IMR-90 (cell line): ENCODE measurements at regions not wholly inside any gene's neighbourhood (a gene's known extent, or its start where the extent isn't known, plus 50 kb on each side); places are given as distances from the start of the nearest gene placed in this dataset.

Experiments used
- ATAC-seq: fragments of 200-7000 bp; cut with Tn5 transposase; 2 replicates; pipeline ENCODE4 v1.9.1; 2020; ENCODE audit warnings: low read depth, mild to moderate bottlenecking, moderate library complexity
- BruUV-seq: library from RNA; stranded (reverse); fragments of 400-500 nt; replicated peaks from 2 replicates; lab custom pipeline; 2021; lab: Mats Ljungman, UMichigan
- CTCF ChIA-PET: fragments of 300-600 bp; formaldehyde crosslinking; extraction: SDS; loops from one replicate; lab custom pipeline; 2021; ENCODE audit warnings: antibody characterized with exemption; lab: Yijun Ruan, JAX
- POLR2A ChIA-PET: fragments of 300-600 bp; sonication (Branson Sonifier 250); formaldehyde crosslinking; loops from one replicate; lab custom pipeline; 2022; ENCODE audit warnings: antibody characterized with exemption; ENCODE audit not compliant: unreplicated experiment; lab: Charles Lee
- DNase-seq: peaks from one replicate; pipeline ENCODE4 v3.0.0; 2013
- H2AFZ ChIP-seq: replicated peaks from 2 replicates; pipeline ENCODE3; 2013; ENCODE audit warnings: low read length, mild to moderate bottlenecking; ENCODE audit not compliant: poor library complexity
- H2AK5ac ChIP-seq: 2 replicates; pipeline ENCODE4 v1.6.1; 2013; ENCODE audit warnings: low read depth, low read length, inconsistent platforms
- H2AK9ac ChIP-seq: replicated peaks from 2 replicates; pipeline ENCODE3; 2013; ENCODE audit warnings: mild to moderate bottlenecking, low read depth, low read length, moderate library complexity; ENCODE audit not compliant: poor library complexity
- H2BK120ac ChIP-seq: 2 replicates; pipeline ENCODE4 v1.6.1; 2013; ENCODE audit warnings: low read depth, low read length, inconsistent platforms
- H2BK15ac ChIP-seq: 3 replicates; pipeline ENCODE4 v1.6.1; 2013; ENCODE audit warnings: low read depth, low read length, inconsistent platforms
- H2BK20ac ChIP-seq: 2 replicates; pipeline ENCODE4 v1.6.1; 2013; ENCODE audit warnings: low read depth, mild to moderate bottlenecking, inconsistent platforms, low read length, moderate library complexity
- H2BK5ac ChIP-seq: 2 replicates; pipeline ENCODE4 v1.6.1; 2013; ENCODE audit warnings: mild to moderate bottlenecking, low read depth, low read length, inconsistent platforms; ENCODE audit not compliant: poor library complexity, severe bottlenecking
- H3K14ac ChIP-seq: replicated peaks from 2 replicates; pipeline ENCODE4 v1.6.1; 2013; ENCODE audit warnings: low read depth, low read length, inconsistent platforms
- H3K18ac ChIP-seq: 2 replicates; pipeline ENCODE4 v1.6.1; 2013; ENCODE audit warnings: low read depth, low read length, control low read depth
- H3K23ac ChIP-seq: 2 replicates; pipeline ENCODE4 v1.6.1; 2013; ENCODE audit warnings: low read depth, low read length, inconsistent platforms
- H3K27ac ChIP-seq: 2 replicates; pipeline ENCODE4 v1.5.1; 2013; ENCODE audit warnings: mild to moderate bottlenecking, control low read depth, low read length; ENCODE audit not compliant: insufficient read depth
- H3K27me3 ChIP-seq: 2 replicates; pipeline ENCODE4 v1.6.1; 2013; ENCODE audit warnings: low read length; ENCODE audit not compliant: control insufficient read depth, insufficient read depth
- H3K36me3 ChIP-seq: 2 replicates; pipeline ENCODE4 v1.6.1; 2013; ENCODE audit warnings: low read length, mixed read lengths; ENCODE audit not compliant: control insufficient read depth, insufficient read depth
- H3K4ac ChIP-seq: 2 replicates; pipeline ENCODE4 v1.6.1; 2013; ENCODE audit warnings: low read depth, low read length, inconsistent platforms
- H3K4me1 ChIP-seq: 2 replicates; pipeline ENCODE4 v1.6.1; 2013; ENCODE audit warnings: low read length, mixed read lengths; ENCODE audit not compliant: control insufficient read depth, insufficient read depth
- H3K4me2 ChIP-seq: 2 replicates; pipeline ENCODE4 v1.6.1; 2013; ENCODE audit warnings: low read depth, mild to moderate bottlenecking, control low read depth, low read length, moderate library complexity
- H3K4me3 ChIP-seq: 2 replicates; pipeline ENCODE4 v1.5.1; 2013; ENCODE audit warnings: low read depth, mild to moderate bottlenecking, control low read depth, low read length, moderate library complexity; ENCODE audit not compliant: insufficient read depth
- H3K56ac ChIP-seq: 2 replicates; pipeline ENCODE4 v1.6.1; 2013; ENCODE audit warnings: low read length, inconsistent platforms; ENCODE audit not compliant: insufficient read depth; ENCODE audit errors: extremely low read depth
- H3K79me1 ChIP-seq, 2 experiments: 2 replicates each; pipeline ENCODE4 v1.6.1; 2013; ENCODE audit warnings: low read length in 2 of 2, inconsistent platforms in 1 of 2, low read depth in 1 of 2
- H3K9ac ChIP-seq: 2 replicates; pipeline ENCODE4 v1.6.1; 2013; ENCODE audit warnings: low read depth, low read length, control low read depth
- H3K9me1 ChIP-seq: 2 replicates; pipeline ENCODE4 v1.6.1; 2013; ENCODE audit warnings: low read length, inconsistent platforms; ENCODE audit not compliant: insufficient read depth
- H3K9me3 ChIP-seq: 2 replicates; pipeline ENCODE4 v1.6.1; 2013; ENCODE audit warnings: low read length; ENCODE audit not compliant: control insufficient read depth, insufficient read depth
- H4K20me1 ChIP-seq: 2 replicates; pipeline ENCODE4 v1.6.1; 2013; ENCODE audit warnings: low read length, inconsistent platforms; ENCODE audit not compliant: insufficient read depth
- H4K5ac ChIP-seq: 2 replicates; pipeline ENCODE4 v1.6.1; 2013; ENCODE audit warnings: mild to moderate bottlenecking, low read depth, low read length, control low read depth
- H4K8ac ChIP-seq, 2 experiments: 2 replicates each; pipeline ENCODE4 v1.6.1; 2013; ENCODE audit warnings: low read depth in 2 of 2, low read length in 2 of 2, control low read depth in 1 of 2, inconsistent platforms in 1 of 2
- H4K91ac ChIP-seq: 2 replicates; pipeline ENCODE4 v1.6.1; 2013; ENCODE audit warnings: low read depth, low read length, inconsistent platforms; ENCODE audit not compliant: insufficient read depth
- BHLHE40 ChIP-seq: fragments of 150-350 bp; IDR thresholded peaks from 2 replicates; pipeline ENCODE4 v1.6.1; 2016; ENCODE audit warnings: mild to moderate bottlenecking, low read depth, low read length
- CEBPB ChIP-seq: IDR thresholded peaks from 2 replicates; pipeline ENCODE4 v1.6.1; 2012; ENCODE audit warnings: low read depth, low read length, improper control_type of control experiment
- CHD1 ChIP-seq: IDR thresholded peaks from 2 replicates; pipeline ENCODE4 v1.6.1; 2012; ENCODE audit warnings: low read depth, low read length, improper control_type of control experiment
- ELK1 ChIP-seq: fragments of 150-350 bp; IDR thresholded peaks from 2 replicates; pipeline ENCODE4 v1.6.1; 2016; ENCODE audit warnings: low read depth, mild to moderate bottlenecking, low read length, moderate library complexity, borderline replicate concordance
- FOS ChIP-seq: fragments of 150-350 bp; IDR thresholded peaks from 2 replicates; pipeline ENCODE4 v1.6.1; 2016; ENCODE audit warnings: low read depth, low read length
- MAFK ChIP-seq: IDR thresholded peaks from 2 replicates; pipeline ENCODE4 v1.6.1; 2012; ENCODE audit warnings: low read depth, low read length, improper control_type of control experiment
- MXI1 ChIP-seq: IDR thresholded peaks from 2 replicates; pipeline ENCODE4 v1.6.1; 2012; ENCODE audit warnings: low read depth, mild to moderate bottlenecking, low read length, moderate library complexity, borderline replicate concordance
- NFE2L2 ChIP-seq: fragments of 150-350 bp; IDR thresholded peaks from 2 replicates; pipeline ENCODE4 v1.6.1; 2016; ENCODE audit warnings: low read depth, mild to moderate bottlenecking, low read length
- POLR2A ChIP-seq: IDR thresholded peaks from 2 replicates; pipeline ENCODE4 v1.6.1; 2012; ENCODE audit warnings: mild to moderate bottlenecking, low read depth, low read length
- RAD21 ChIP-seq: IDR thresholded peaks from 2 replicates; pipeline ENCODE4 v1.6.1; 2012; ENCODE audit warnings: low read length, improper control_type of control experiment
- RCOR1 ChIP-seq: IDR thresholded peaks from 2 replicates; pipeline ENCODE4 v1.6.1; 2012; ENCODE audit warnings: mild to moderate bottlenecking, low read length, improper control_type of control experiment; ENCODE audit not compliant: insufficient replicate concordance
- RFX5 ChIP-seq: IDR thresholded peaks from 2 replicates; pipeline ENCODE4 v1.8.0; 2012; ENCODE audit warnings: low read depth, mild to moderate bottlenecking, low read length, moderate library complexity
- SMC3 ChIP-seq: fragments of 150-350 bp; IDR thresholded peaks from 2 replicates; pipeline ENCODE4 v1.6.1; 2016; ENCODE audit warnings: low read depth, mild to moderate bottlenecking, antibody characterized with exemption, low read length, moderate library complexity
- WGBS, 2 experiments: methylation state at CpG; one replicate each; pipeline versions ENCODE4 v1.1.5 to v1.1.7; 2013; ENCODE audit warnings: missing lambda C conversion rate in 2 of 2; ENCODE audit not compliant: insufficient read length in 1 of 2; ENCODE audit errors: extremely low coverage in 2 of 2; 5-methylcytosine and 5-hydroxymethylcytosine counted together
- dilution Hi-C: fragments of 300-500 bp; cut with HindIII; formaldehyde crosslinking; loops from one replicate; pipeline ENCODE4 v1.14.3; 2018; ENCODE audit warnings: low sequenced_read_pairs; ENCODE audit not compliant: unreplicated experiment
- in situ Hi-C: fragments of 300-500 bp; cut with MboI; formaldehyde crosslinking; loops from 3 replicates; pipeline ENCODE4 v1.14.3; 2019; ENCODE audit warnings: low sequenced_read_pairs, inconsistent platforms, mixed read lengths
- intact Hi-C: fragments of 100-400 bp; cut with micrococcal nuclease; formaldehyde crosslinking; loops from 2 replicates; pipeline ENCODE4 v1.10.0; 2022
- TF ChIP-seq, protein P1 (sequence below): conservative IDR thresholded peaks from 2 replicates; pipeline ENCODE4 v1.5.1; 2012; ENCODE audit warnings: mild to moderate bottlenecking, low read depth, low read length, improper control_type of control experiment
- TF ChIP-seq, protein P2 (sequence below): fragments of 150-350 bp; IDR thresholded peaks from 2 replicates; pipeline ENCODE4 v1.6.1; 2017; ENCODE audit warnings: mild to moderate bottlenecking, antibody characterized with exemption, low read length, low read depth

DNA sequence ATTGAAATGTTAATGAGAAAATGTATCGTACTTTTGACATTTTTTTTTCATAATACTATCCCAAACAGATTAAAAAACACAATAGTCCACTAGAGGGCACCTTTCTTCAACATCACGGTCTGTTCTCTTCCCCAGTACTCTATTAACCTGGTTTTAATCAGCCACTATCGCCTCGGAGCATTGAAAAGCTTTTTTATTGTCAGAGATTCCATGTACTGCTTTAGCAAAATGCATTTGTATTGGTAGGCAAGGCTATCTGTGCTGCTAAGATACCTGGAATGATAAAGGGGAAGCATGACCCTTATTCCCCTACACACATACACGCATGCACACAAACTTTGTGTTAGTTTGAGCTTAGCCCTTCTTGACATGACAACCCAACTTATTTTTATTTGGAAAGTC lies 160.1 kb upstream of the IL12A start:
- Histone ChIP-seq H2BK20ac (peak overlapping the region; percentile 58), H4K20me1 (peaks cover 19% of the 10 kb centered on the region), H2BK5ac (peak overlapping the region; percentile 65), H3K4ac (peak overlapping the region; percentile 39; the same call in 1 of the 2 replicates), H2AK9ac (no peak overlapping the region), H3K36me3 (no peaks in the 10 kb centered on the region), H3K18ac (peak overlapping the region; percentile 100), H3K14ac (peak overlapping the region; percentile 32; the same call in 1 of the 2 replicates), H3K4me2 (peak overlapping the region; percentile 89), H3K4me3 (no peak overlapping the region), H3K27ac (0 out of 2 replicates have a peak overlapping the region, but pooled peaks have one; percentile 65), H2BK120ac (peak overlapping the region; percentile 12), H3K79me1 (peaks cover 36 to 64% of the 10 kb centered on the region in 2 experiments), H2BK15ac (peak overlapping the region; percentile 13; the same call in 1 of the 3 replicates), H4K91ac (peak overlapping the region; percentile 12; the same call in 1 of the 2 replicates), H2AFZ (no peak overlapping the region), H3K9ac (no peak overlapping the region; the same call in 1 of the 2 replicates), H3K4me1 (peaks cover 15% of the 10 kb centered on the region), H2AK5ac (peak overlapping the region; percentile 18; the same call in 1 of the 2 replicates), H3K23ac (peak overlapping the region; percentile 15; the same call in 1 of the 2 replicates), H3K9me3 (no peaks in the 10 kb centered on the region), H4K8ac (peak overlapping the region in 1 of 2 experiments; percentile 75; a peak in 2 of 4 replicates), H4K5ac (peak overlapping the region; percentile 98), H3K9me1 (peaks cover 11% of the 10 kb centered on the region), H3K27me3 (no peaks in the 10 kb centered on the region), H3K56ac (0 out of 2 replicates have a peak overlapping the region, but pooled peaks have one; percentile 0)
- intact Hi-C loops (loop anchor here (1.0 to 5.0 kb wide), 4 partner anchors 55 to 584 kb away; no protein-coding TSS in a partner anchor), in situ Hi-C loops (loop anchor here (5.0 kb wide), 2 partner anchors 49 to 179 kb away; no protein-coding TSS in a partner anchor), dilution Hi-C loops (no loop called here)
- DNase-seq (peak; percentile 68), ATAC-seq (peak; percentile 70)
- CTCF ChIA-PET = interaction anchor here (0.6 to 4.1 kb wide), 22 partner anchors 11 to 182 kb away, joined by 3 to 37 read pairs (median 5); partner anchors contain the start of gene SCHIP1
- WGBS, 2 experiments = 0% methylated on average over 1 of the region's 5 CpGs; no CpG with 5 or more reads in 1 of the 2 experiments
- BruUV-seq = no TSS peak
- POLR2A ChIA-PET = interaction anchor here (1.0 kb wide), 2 partner anchors 60 to 177 kb away, joined by 3 read pairs; no protein-coding TSS in a partner anchor
- TF ChIP-seq, protein P1, sequence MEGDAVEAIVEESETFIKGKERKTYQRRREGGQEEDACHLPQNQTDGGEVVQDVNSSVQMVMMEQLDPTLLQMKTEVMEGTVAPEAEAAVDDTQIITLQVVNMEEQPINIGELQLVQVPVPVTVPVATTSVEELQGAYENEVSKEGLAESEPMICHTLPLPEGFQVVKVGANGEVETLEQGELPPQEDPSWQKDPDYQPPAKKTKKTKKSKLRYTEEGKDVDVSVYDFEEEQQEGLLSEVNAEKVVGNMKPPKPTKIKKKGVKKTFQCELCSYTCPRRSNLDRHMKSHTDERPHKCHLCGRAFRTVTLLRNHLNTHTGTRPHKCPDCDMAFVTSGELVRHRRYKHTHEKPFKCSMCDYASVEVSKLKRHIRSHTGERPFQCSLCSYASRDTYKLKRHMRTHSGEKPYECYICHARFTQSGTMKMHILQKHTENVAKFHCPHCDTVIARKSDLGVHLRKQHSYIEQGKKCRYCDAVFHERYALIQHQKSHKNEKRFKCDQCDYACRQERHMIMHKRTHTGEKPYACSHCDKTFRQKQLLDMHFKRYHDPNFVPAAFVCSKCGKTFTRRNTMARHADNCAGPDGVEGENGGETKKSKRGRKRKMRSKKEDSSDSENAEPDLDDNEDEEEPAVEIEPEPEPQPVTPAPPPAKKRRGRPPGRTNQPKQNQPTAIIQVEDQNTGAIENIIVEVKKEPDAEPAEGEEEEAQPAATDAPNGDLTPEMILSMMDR = peak; percentile 60
- peak; percentile 61 for TF ChIP-seq SMC3
- no peak for TF ChIP-seq CEBPB
- no peak for TF ChIP-seq FOS
- TF ChIP-seq MAFK = no peak
- TF ChIP-seq, protein P2, sequence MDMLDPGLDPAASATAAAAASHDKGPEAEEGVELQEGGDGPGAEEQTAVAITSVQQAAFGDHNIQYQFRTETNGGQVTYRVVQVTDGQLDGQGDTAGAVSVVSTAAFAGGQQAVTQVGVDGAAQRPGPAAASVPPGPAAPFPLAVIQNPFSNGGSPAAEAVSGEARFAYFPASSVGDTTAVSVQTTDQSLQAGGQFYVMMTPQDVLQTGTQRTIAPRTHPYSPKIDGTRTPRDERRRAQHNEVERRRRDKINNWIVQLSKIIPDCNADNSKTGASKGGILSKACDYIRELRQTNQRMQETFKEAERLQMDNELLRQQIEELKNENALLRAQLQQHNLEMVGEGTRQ = no peak
- TF ChIP-seq MXI1 = no peak
- no peak for TF ChIP-seq BHLHE40
- peak; percentile 69 for TF ChIP-seq RAD21
- no peak for TF ChIP-seq NFE2L2
- TF ChIP-seq CHD1 = no peak
- no peak for TF ChIP-seq RFX5
- TF ChIP-seq POLR2A = no peak
- TF ChIP-seq RCOR1 = no peak
- TF ChIP-seq ELK1 = no peak
